NCI-H1048 (cell line): ENCODE measurements at regions not wholly inside any gene's neighbourhood (a gene's known extent, or its start where the extent isn't known, plus 50 kb on each side); places are given as distances from the start of the nearest gene placed in this dataset.

Source experiments
- DNase-seq: peaks from one replicate; lab custom pipeline; 2025; lab: John Stamatoyannopoulos, UW

GRCh38 chr6:113570641-113571040 is 286.5 kb upstream of the MARCKS start:
- DNase-seq = no peak

GRCh38 chr6:113574147-113574546 is 283.0 kb upstream of the MARCKS start:
- DNase-seq = no peak

- DNase-seq = no peak
These were observed 280.8 kb upstream of the MARCKS start for GRCh38 chr6:113576310-113576709.

- no peak for DNase-seq
These were observed 278.5 kb upstream of the MARCKS start for GRCh38 chr6:113578691-113579090.

DNA sequence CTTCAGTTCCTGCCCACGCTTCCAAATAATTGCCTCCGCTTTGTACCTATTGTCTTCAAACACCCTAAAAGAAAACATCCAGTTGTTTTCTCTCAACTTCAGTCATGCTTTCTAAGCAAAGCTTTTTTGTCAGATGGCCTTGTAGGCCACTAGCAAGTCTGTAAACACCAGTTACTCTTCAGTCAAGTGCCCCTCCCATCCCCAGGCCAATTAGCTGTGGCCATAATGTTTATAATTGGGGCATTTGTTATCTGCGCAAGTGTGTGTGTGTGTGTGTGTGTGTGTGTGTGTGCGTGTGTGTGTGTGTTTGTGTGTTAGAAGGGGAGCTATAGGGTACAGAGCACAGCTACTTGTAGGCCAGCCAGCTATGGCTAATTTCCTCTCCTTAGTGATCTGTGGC is 272.4 kb upstream of the MARCKS start:
- no peak for DNase-seq

GRCh38 chr6:113585246-113585645 is 271.9 kb upstream of the MARCKS start:
- DNase-seq = no peak

GRCh38 chr6:113586413-113587077 is 270.6 kb upstream of the MARCKS start:
- DNase-seq = no peak

- no peak for DNase-seq
These were observed 270.0 kb upstream of the MARCKS start for GRCh38 chr6:113587078-113587699.

GRCh38 chr6:113588646-113589045 is 268.5 kb upstream of the MARCKS start:
- no peak for DNase-seq

GRCh38 chr6:113591896-113592827 is 265.0 kb upstream of the MARCKS start:
- no peak for DNase-seq

GRCh38 chr6:113594726-113595125 is 262.4 kb upstream of the MARCKS start:
- DNase-seq = no peak

DNA sequence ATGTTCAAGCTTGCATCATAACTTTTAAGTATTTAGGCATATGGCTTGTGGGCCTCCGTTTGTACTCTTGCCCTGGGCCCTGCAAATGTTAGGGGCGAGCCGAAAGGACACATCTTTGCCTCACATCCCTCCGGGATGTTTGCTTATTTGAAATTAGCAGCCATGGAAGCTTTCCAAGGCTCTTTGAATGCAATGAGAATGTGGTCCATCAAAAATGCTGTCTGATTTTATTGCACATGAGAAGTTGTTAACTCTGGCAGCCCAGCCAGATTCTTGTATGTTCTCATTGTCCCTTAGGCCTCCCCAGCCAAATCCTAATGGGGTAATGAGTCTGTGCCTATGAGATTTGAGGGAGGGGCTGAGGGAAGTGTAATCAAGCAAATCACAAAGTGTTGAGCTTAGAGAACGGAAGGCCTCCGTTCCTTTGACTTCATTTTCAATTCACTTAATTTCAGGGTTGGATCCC is 261.2 kb upstream of the MARCKS start:
- DNase-seq = no peak

DNA sequence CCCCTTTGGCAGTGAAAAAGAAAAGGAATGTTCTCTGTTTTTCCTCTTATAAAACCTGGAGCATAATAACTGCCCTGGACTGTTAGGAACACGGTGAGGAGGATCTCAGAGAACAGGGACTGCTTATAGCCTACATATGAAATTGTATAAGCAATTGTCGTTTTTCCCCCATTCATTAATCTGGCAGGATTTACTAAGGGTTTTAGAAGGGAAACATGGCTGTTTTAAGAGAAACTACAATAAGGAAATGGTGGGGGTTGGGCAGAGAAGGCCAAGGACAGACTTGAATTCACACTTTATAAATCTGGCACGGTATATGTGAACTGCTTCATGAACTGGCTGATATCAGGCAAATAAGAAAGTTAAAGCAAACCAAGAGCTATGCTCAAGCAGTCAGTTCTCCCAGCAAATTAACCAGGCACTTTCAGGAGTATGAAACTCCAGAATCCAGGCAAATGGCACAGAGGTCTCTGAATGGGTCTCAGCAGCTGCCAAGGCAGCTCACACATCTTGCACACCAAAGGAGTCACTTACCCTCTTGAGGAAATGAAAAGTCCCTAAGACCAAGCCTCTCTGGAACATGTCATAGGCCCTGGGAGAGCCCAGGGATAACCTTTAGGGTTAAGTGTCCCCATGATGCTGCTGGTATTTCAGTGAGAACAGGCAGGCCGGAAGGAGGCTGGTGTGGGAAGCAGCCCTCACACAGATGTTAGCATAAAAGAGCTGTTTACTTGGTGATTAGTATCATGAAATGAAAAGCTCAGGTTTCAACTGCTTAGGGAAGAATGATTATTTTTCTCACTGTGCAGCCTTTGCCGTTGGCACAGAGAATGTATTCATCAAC is 260.5 kb upstream of the MARCKS start:
- no peak for DNase-seq

DNA sequence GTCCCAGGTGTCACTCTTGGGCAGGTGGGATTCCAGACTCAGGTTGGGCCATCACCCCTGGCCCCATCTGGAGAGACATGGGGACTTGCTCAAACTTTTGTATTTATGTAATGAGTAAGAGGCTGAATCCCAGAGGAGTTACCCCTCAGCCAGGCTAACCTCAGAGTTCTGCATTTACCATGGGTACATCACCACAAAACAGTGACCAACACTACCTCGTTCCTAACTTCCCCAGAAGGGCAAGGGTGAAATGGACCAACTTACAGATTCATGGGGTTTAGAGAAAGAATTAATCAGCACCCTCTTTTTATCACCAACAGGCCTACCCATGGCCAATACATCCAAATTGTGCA is 259.9 kb upstream of the MARCKS start:
- no peak for DNase-seq

DNA sequence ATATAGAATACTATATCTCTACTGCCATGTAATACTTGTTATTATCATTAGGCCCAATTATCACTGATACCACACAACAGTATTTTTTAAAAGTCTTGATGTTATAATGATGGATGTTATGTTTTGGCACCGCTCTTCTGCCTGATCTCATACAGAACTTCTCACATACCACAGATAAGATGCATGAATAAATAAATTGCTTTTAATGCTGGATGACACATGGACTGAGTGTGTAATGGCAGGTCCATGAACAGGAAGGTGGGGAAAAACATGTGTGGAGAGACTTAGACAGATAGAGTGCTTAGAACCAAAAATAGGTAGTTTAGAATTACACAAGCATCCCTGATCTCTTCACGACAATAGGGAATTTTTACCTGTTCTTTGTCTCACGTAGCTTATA is 258.4 kb upstream of the MARCKS start:
- no peak for DNase-seq

GRCh38 chr6:113599444-113599843 is 257.7 kb upstream of the MARCKS start:
- no peak for DNase-seq

- DNase-seq = no peak
These were observed 256.4 kb upstream of the MARCKS start for GRCh38 chr6:113600551-113601339.

DNA sequence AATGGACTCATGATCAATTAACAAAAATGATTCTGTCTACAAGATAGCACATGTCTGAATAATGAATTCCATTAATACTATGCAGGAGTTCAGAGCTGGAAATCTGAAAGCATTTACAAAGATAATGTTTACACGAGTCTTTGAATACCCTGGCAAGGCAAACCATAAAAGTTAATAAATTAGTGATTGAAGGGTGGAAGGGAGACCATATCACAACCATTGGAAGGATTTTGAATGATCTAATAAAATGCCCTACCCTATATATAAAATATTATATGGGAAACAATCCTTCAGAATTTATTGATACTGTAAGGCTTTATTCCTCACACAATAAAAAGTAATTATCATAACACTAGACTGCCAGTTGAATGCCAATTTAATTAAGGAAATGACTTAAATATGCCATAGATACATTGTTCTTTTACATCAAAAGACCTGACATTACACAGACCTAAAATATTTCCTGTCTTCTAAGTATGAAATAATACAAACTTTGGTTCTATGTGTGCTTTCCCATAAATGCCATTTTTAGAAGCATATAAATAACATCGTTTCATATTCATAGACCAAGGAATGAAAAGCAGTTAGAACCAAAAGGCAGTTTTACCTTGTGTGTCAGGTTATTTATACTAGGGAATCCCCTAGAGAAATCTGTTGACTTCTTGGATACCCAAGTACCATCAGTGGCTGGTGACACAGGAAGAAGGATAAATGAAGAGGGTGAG is 249.2 kb upstream of the MARCKS start:
- DNase-seq = no peak

- no peak for DNase-seq
These were observed 246.7 kb upstream of the MARCKS start for GRCh38 chr6:113610377-113610988.

DNA sequence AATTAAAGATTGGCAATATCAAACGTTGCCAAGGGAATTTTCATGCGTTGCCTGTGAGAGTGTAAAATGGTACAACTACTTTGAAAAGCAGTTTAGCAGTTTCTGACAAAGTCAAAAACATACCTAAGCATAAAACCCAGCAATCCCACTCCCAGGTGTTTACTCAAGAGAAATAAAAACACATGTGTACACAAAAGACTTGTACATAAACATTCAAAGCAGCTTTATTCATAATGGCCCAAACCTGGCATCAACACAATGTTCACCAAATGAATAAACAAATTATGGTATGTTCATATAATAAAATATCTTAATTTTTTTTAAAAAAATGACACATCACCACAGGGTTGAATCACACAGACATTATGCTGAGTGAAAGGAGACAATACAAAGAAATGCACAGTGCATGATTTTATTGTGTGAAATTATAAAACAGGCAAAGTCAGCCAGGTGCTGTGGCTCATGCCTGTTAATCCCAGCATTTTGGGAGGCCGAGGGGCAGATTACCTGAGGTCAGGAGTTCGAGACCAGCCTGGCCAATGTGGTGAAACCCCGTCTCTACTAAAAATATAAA is 240.4 kb upstream of the MARCKS start:
- DNase-seq = no peak
